B cell (primary cell): ENCODE measurements at regions not wholly inside any gene's neighbourhood (a gene's known extent, or its start where the extent isn't known, plus 50 kb on each side); places are given as distances from the start of the nearest gene placed in this dataset.

ENCODE experiments used
- EZH2 ChIP-seq: IDR thresholded peaks from 2 replicates; pipeline ENCODE4 v1.6.1; 2012; ENCODE audit warnings: borderline replicate concordance, low read depth, mild to moderate bottlenecking, moderate library complexity, low read length; ENCODE audit not compliant: insufficient read depth, poor library complexity, severe bottlenecking
- TF ChIP-seq, protein P1 (sequence below): fragments of 200-600 bp; IDR thresholded peaks from one replicate; pipeline ENCODE4 v1.8.0; 2022; ENCODE audit warnings: antibody characterized with exemption, mild to moderate bottlenecking

DNA sequence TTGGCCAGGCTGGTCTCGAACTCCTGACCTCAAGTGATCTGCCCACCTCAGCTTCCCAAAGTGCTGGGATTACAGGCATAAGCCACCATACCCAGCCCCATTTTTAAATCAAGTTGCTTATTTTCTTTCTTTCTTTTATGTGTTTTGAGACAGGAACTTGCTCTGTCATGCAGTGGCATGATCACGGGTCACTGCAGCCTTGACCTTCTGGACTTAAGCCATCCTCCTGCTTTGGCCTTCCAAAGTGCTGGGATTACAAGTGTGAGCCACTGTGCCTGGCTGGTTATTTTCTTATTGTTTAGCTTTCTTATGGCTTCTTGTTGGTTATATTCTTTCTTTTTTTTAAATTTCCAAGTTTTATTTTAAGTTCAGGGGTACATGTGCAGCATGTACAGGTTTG lies 79.7 kb upstream of the C5orf63 start:
- TF ChIP-seq, protein P1, sequence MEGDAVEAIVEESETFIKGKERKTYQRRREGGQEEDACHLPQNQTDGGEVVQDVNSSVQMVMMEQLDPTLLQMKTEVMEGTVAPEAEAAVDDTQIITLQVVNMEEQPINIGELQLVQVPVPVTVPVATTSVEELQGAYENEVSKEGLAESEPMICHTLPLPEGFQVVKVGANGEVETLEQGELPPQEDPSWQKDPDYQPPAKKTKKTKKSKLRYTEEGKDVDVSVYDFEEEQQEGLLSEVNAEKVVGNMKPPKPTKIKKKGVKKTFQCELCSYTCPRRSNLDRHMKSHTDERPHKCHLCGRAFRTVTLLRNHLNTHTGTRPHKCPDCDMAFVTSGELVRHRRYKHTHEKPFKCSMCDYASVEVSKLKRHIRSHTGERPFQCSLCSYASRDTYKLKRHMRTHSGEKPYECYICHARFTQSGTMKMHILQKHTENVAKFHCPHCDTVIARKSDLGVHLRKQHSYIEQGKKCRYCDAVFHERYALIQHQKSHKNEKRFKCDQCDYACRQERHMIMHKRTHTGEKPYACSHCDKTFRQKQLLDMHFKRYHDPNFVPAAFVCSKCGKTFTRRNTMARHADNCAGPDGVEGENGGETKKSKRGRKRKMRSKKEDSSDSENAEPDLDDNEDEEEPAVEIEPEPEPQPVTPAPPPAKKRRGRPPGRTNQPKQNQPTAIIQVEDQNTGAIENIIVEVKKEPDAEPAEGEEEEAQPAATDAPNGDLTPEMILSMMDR = no peak
- TF ChIP-seq EZH2 = no peak
